ENCODE measurements at regions not wholly inside any gene's neighbourhood (a gene's known extent, or its start where the extent isn't known, plus 50 kb on each side); places are given as distances from the start of the nearest gene placed in this dataset.

DNA sequence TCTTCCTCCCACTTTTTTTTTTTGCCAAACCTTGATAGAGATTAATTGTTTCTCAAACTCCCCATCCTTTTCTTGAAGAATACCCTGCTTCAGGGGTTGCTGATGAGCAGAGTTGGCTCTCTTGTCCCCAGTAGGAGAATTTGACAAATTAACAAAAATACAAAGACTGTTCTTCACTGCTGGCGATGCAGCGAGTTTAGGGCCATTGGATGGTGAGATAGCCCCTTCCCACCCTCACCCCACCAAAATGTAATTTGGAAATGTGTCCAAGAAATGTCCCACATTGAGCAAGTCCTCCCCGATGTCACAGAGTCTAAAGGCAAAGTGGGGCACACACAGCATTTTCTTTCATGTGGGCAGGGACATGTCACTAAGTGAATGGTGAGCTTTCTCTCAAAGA lies 136.0 kb upstream of the RARB start:
- Histone ChIP-seq H3K9me3 (ENCODE audit: low read length) (no peaks in the 10 kb centered on the region), H2AFZ (ENCODE audit: low read length) (no peak overlapping the region), H3K4me1 (ENCODE audit: insufficient read depth, low read length, poor library complexity, severe bottlenecking) (no peaks in the 10 kb centered on the region), H3K79me2 (ENCODE audit: insufficient read depth, low read depth, low read length) (no peaks in the 10 kb centered on the region), H3K27ac (ENCODE audit: low read depth, low read length, poor library complexity, severe bottlenecking) (no peak overlapping the region), H3K36me3 (ENCODE audit: insufficient read depth, low read length) (no peaks in the 10 kb centered on the region), H4K20me1 (ENCODE audit: insufficient read depth, low read length) (no peaks in the 10 kb centered on the region), H3K4me3 (ENCODE audit: low read depth, low read length, poor library complexity, severe bottlenecking) (no peak overlapping the region), H3K4me2 (ENCODE audit: low read length) (no peak overlapping the region), H3K9me2 (ENCODE audit: insufficient read depth, low read length) (no peaks in the 10 kb centered on the region)
- no TSS peak for BruUV-seq (replicated peaks)
- no peak for DNase-seq (ENCODE audit: low spot score)
- intact Hi-C loops (cut with micrococcal nuclease; ENCODE audit: unreplicated experiment), result no loop called here
- CTCF ChIA-PET (ENCODE audit: unreplicated experiment), result no interaction called here
- TF ChIP-seq, protein P1, sequence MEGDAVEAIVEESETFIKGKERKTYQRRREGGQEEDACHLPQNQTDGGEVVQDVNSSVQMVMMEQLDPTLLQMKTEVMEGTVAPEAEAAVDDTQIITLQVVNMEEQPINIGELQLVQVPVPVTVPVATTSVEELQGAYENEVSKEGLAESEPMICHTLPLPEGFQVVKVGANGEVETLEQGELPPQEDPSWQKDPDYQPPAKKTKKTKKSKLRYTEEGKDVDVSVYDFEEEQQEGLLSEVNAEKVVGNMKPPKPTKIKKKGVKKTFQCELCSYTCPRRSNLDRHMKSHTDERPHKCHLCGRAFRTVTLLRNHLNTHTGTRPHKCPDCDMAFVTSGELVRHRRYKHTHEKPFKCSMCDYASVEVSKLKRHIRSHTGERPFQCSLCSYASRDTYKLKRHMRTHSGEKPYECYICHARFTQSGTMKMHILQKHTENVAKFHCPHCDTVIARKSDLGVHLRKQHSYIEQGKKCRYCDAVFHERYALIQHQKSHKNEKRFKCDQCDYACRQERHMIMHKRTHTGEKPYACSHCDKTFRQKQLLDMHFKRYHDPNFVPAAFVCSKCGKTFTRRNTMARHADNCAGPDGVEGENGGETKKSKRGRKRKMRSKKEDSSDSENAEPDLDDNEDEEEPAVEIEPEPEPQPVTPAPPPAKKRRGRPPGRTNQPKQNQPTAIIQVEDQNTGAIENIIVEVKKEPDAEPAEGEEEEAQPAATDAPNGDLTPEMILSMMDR (conservative IDR thresholded peaks at IDR 0.05; ENCODE audit: low read length), result no peak
- no peak for TF ChIP-seq EZH2phosphoT487 (IDR thresholded peaks at IDR 0.05; ENCODE audit: borderline replicate concordance, low read depth, low read length)
- POLR2A ChIA-PET, result interaction anchor here (0.5 kb wide), 1 partner anchor 76 kb away, joined by 3 read pairs; no protein-coding TSS in a partner anchor

DNA sequence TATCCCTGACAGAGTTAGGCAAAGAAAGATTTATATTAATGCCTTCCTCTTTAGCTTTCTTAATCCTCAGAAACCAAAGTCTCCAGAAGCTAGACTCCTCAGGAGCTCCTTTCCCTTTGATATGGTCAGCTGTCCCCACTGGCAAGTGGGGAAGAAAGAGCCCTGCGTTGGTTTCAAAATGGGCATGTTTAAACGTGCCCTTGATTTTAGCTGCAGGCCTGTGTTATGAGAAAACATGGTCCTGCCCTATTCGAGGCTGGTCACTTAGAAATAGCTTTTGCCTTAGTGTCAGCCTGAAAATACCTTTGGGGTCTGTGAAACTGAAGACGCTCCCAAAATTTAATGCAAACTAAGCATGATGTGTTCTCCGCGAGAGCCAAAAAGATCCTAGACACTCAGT lies 135.5 kb upstream of the RARB start:
- H3K4me1 ChIP-seq (ENCODE audit: insufficient read depth, low read length, poor library complexity, severe bottlenecking), result no peaks in the 10 kb centered on the region
- H3K4me2 ChIP-seq (ENCODE audit: low read length), result no peak overlapping the region
- no peak for TF ChIP-seq EZH2phosphoT487 (IDR thresholded peaks at IDR 0.05; ENCODE audit: borderline replicate concordance, low read depth, low read length)
- TF ChIP-seq, protein P1 (conservative IDR thresholded peaks at IDR 0.05; ENCODE audit: low read length), result no peak
- no peaks in the 10 kb centered on the region for H3K9me3 ChIP-seq (ENCODE audit: low read length)
- POLR2A ChIA-PET, result interaction anchor here (0.5 kb wide), 1 partner anchor 75 kb away, joined by 3 read pairs; no protein-coding TSS in a partner anchor
- no TSS peak for BruUV-seq (replicated peaks)
- DNase-seq (ENCODE audit: low spot score), result no peak
- CTCF ChIA-PET (ENCODE audit: unreplicated experiment), result no interaction called here
- H4K20me1 ChIP-seq (ENCODE audit: insufficient read depth, low read length), result no peaks in the 10 kb centered on the region
- H3K27ac ChIP-seq (ENCODE audit: low read depth, low read length, poor library complexity, severe bottlenecking), result no peak overlapping the region
- no peaks in the 10 kb centered on the region for H3K36me3 ChIP-seq (ENCODE audit: insufficient read depth, low read length)
- H3K9me2 ChIP-seq (ENCODE audit: insufficient read depth, low read length), result no peaks in the 10 kb centered on the region
- intact Hi-C loops (cut with micrococcal nuclease; ENCODE audit: unreplicated experiment), result no loop called here
- H3K79me2 ChIP-seq (ENCODE audit: insufficient read depth, low read depth, low read length), result no peaks in the 10 kb centered on the region
- no peak overlapping the region for H2AFZ ChIP-seq (ENCODE audit: low read length)
- no peak overlapping the region for H3K4me3 ChIP-seq (ENCODE audit: low read depth, low read length, poor library complexity, severe bottlenecking)

DNA sequence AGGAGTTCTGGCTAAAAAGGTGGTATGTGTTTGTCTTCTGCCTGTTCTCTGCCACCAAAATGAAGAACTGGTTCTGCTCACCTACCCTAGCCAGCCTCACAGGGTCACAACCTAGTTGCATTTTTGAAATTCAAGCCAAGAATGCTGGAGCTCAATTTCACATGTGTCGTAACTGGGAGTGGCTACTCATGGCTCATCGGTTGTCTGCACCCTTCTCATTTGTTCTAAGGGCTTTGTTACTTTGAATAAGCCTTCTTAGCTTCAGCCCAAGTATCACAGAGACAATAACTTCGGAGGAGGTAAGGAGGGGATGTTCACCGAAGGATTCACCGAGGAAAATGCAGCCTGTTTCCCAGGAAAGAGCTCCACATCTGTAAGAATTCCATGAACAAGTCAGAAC lies 134.3 kb upstream of the RARB start:
- ChIA-PET POLR2A (interaction anchor here (0.6 kb wide), 1 partner anchor 691 kb away, joined by 3 read pairs; no protein-coding TSS in a partner anchor), CTCF (ENCODE audit: unreplicated experiment) (no interaction called here)
- no peaks in the 10 kb centered on the region for H3K9me3 ChIP-seq (ENCODE audit: low read length)
- no peaks in the 10 kb centered on the region for H3K4me1 ChIP-seq (ENCODE audit: insufficient read depth, low read length, poor library complexity, severe bottlenecking)
- TF ChIP-seq, protein P1 (conservative IDR thresholded peaks at IDR 0.05; ENCODE audit: low read length), result no peak
- TF ChIP-seq EZH2phosphoT487 (IDR thresholded peaks at IDR 0.05; ENCODE audit: borderline replicate concordance, low read depth, low read length), result no peak
- H4K20me1 ChIP-seq (ENCODE audit: insufficient read depth, low read length), result no peaks in the 10 kb centered on the region
- H3K4me2 ChIP-seq (ENCODE audit: low read length), result no peak overlapping the region
- H3K27ac ChIP-seq (ENCODE audit: low read depth, low read length, poor library complexity, severe bottlenecking), result no peak overlapping the region
- no peak overlapping the region for H2AFZ ChIP-seq (ENCODE audit: low read length)
- intact Hi-C loops (cut with micrococcal nuclease; ENCODE audit: unreplicated experiment), result no loop called here
- H3K9me2 ChIP-seq (ENCODE audit: insufficient read depth, low read length), result no peaks in the 10 kb centered on the region
- no peak overlapping the region for H3K4me3 ChIP-seq (ENCODE audit: low read depth, low read length, poor library complexity, severe bottlenecking)
- BruUV-seq (replicated peaks), result no TSS peak
- H3K79me2 ChIP-seq (ENCODE audit: insufficient read depth, low read depth, low read length), result no peaks in the 10 kb centered on the region
- no peak for DNase-seq (ENCODE audit: low spot score)
- H3K36me3 ChIP-seq (ENCODE audit: insufficient read depth, low read length), result no peaks in the 10 kb centered on the region

Measured in OCI-LY7 (cell line).